Fibroblast of lung (primary cell): ENCODE measurements at regions not wholly inside any gene's neighbourhood (a gene's known extent, or its start where the extent isn't known, plus 50 kb on each side); places are given as distances from the start of the nearest gene placed in this dataset.
A peak's percentile ranks its signal among the peaks of the same experiment; 100 is the strongest.
"Not testable (repeated sequence)": the region's sequence is repeated elsewhere in the genome, so short reads cannot be mapped to it uniquely, and the experiment has no call there.

Experiments
- DNase-seq, 2 donors: peaks; one replicate each; pipeline versions ENCODE4 v3.0.0 to v3.0.0-alpha.2; 2010; ENCODE audit warnings: low read depth in 2 of 2
- H2AFZ ChIP-seq: 2 replicates; pipeline ENCODE4 v1.5.1; 2012; ENCODE audit warnings: low read length, control low read depth, inconsistent platforms
- H3K27ac ChIP-seq: 2 replicates; pipeline ENCODE4 v1.5.1; 2011; ENCODE audit warnings: low read length, control low read depth; ENCODE audit not compliant: insufficient read depth
- H3K27me3 ChIP-seq: 2 replicates; pipeline ENCODE4 v1.5.1; 2011; ENCODE audit warnings: mild to moderate bottlenecking, low read length; ENCODE audit not compliant: control insufficient read depth, insufficient read depth
- H3K36me3 ChIP-seq: 2 replicates; pipeline ENCODE4 v1.5.1; 2011; ENCODE audit warnings: low read length; ENCODE audit not compliant: control insufficient read depth, insufficient read depth
- H3K4me1 ChIP-seq: 2 replicates; pipeline ENCODE4 v1.5.1; 2011; ENCODE audit warnings: low read length; ENCODE audit not compliant: control insufficient read depth, insufficient read depth; ENCODE audit errors: extremely low read depth
- H3K4me2 ChIP-seq: 2 replicates; pipeline ENCODE4 v1.5.1; 2011; ENCODE audit warnings: low read length, control low read depth; ENCODE audit not compliant: insufficient read depth; ENCODE audit errors: extremely low read depth
- H3K4me3 ChIP-seq, 4 experiments: fragments of 200-600 bp in 1 of 4; sonication (generic) in 1 of 4; replicated peaks in 1 of 4; 2 replicates each; pipeline ENCODE4 v1.5.1; 2011 to 2016; ENCODE audit warnings: low read length in 4 of 4, low read depth in 3 of 4, mild to moderate bottlenecking in 3 of 4, control low read depth in 2 of 4, inconsistent platforms in 1 of 4, mixed read lengths in 1 of 4; ENCODE audit not compliant: insufficient read depth in 1 of 4; ENCODE audit errors: control extremely low read depth in 1 of 4
- H3K79me2 ChIP-seq: 2 replicates; pipeline ENCODE4 v1.5.1; 2012; ENCODE audit warnings: mild to moderate bottlenecking, low read length, inconsistent platforms; ENCODE audit not compliant: control insufficient read depth, insufficient read depth
- H3K9ac ChIP-seq: 2 replicates; pipeline ENCODE4 v1.5.1; 2011; ENCODE audit warnings: mild to moderate bottlenecking, low read length, control low read depth; ENCODE audit not compliant: insufficient read depth
- H3K9me3 ChIP-seq: 2 replicates; pipeline ENCODE4 v1.5.1; 2012; ENCODE audit warnings: low read depth, low read length; ENCODE audit not compliant: control insufficient read depth, insufficient read depth
- H4K20me1 ChIP-seq: 2 replicates; pipeline ENCODE4 v1.5.1; 2011; ENCODE audit warnings: low read length; ENCODE audit not compliant: control insufficient read depth, insufficient read depth; ENCODE audit errors: extremely low read depth
- CTCF ChIP-seq, 2 donors: IDR thresholded peaks in 1 of 2; conservative IDR thresholded peaks in 1 of 2; 1 replicate in 1 of 2; 2 replicates in 1 of 2; pipeline ENCODE4 v1.5.1; 2011 to 2012; ENCODE audit warnings: low read length in 2 of 2, control low read depth in 1 of 2, inconsistent platforms in 1 of 2, low read depth in 1 of 2, mild to moderate bottlenecking in 1 of 2
- EZH2 ChIP-seq: IDR thresholded peaks from 2 replicates; pipeline ENCODE4 v1.5.1; 2012; ENCODE audit warnings: low read length, control low read depth, mild to moderate bottlenecking; ENCODE audit errors: missing control alignments

- DNase-seq, result no peak
- Histone ChIP-seq H2AFZ (no peak overlapping the region), H4K20me1 (no peaks in the 10 kb centered on the region), H3K9ac (no peak overlapping the region), H3K36me3 (no peaks in the 10 kb centered on the region), H3K4me2 (no peak overlapping the region), H3K9me3 (no peaks in the 10 kb centered on the region), H3K79me2 (no peaks in the 10 kb centered on the region), H3K27ac (no peak overlapping the region), H3K4me1 (no peaks in the 10 kb centered on the region), H3K27me3 (no peaks in the 10 kb centered on the region), H3K4me3 (no peak overlapping the region)
- TF ChIP-seq EZH2 (no peak), CTCF (conservative IDR thresholded peaks at IDR 0.05 in 1 of 2, IDR thresholded peaks at IDR 0.05 in 1 of 2; ENCODE audit: low read depth in 1 of 2, low read length in 2 of 2) (no peak)
Observed at GRCh38 chr5:105619725-105620124, 2051.0 kb downstream of the EFNA5 start.

GRCh38 chr5:105617436-105618215 is 2053.1 kb downstream of the EFNA5 start:
- Histone ChIP-seq H3K9me3 (no peaks in the 10 kb centered on the region), H3K36me3 (no peaks in the 10 kb centered on the region), H2AFZ (no peak overlapping the region), H3K9ac (no peak overlapping the region), H4K20me1 (no peaks in the 10 kb centered on the region), H3K4me3 (no peak overlapping the region), H3K79me2 (no peaks in the 10 kb centered on the region), H3K4me2 (no peak overlapping the region), H3K27me3 (no peaks in the 10 kb centered on the region), H3K4me1 (no peaks in the 10 kb centered on the region), H3K27ac (no peak overlapping the region)
- no peak for TF ChIP-seq CTCF (conservative IDR thresholded peaks at IDR 0.05 in 1 of 2, IDR thresholded peaks at IDR 0.05 in 1 of 2; ENCODE audit: low read depth in 1 of 2, low read length in 2 of 2)
- TF ChIP-seq EZH2, result no peak
- DNase-seq, result peak in 1 of 2 donors; percentile 67

- Histone ChIP-seq H3K9ac (no peak overlapping the region), H2AFZ (no peak overlapping the region), H3K4me2 (no peak overlapping the region), H3K27ac (no peak overlapping the region), H3K79me2 (no peaks in the 10 kb centered on the region), H3K4me3 (no peak overlapping the region), H3K27me3 (no peaks in the 10 kb centered on the region), H3K4me1 (no peaks in the 10 kb centered on the region), H4K20me1 (no peaks in the 10 kb centered on the region), H3K9me3 (no peaks in the 10 kb centered on the region), H3K36me3 (no peaks in the 10 kb centered on the region)
- no peak for DNase-seq
- TF ChIP-seq CTCF (conservative IDR thresholded peaks at IDR 0.05 in 1 of 2, IDR thresholded peaks at IDR 0.05 in 1 of 2; ENCODE audit: low read depth in 1 of 2, low read length in 2 of 2) (no peak), EZH2 (no peak)
Observed at GRCh38 chr5:105616599-105616998, 2054.0 kb upstream of the NUDT12 start.

GRCh38 chr5:105602406-105602805 is 2039.8 kb upstream of the NUDT12 start:
- H3K9me3 ChIP-seq, DNase-seq, H3K27ac ChIP-seq: not testable (repeated sequence)

More at GRCh38 chr5:105602406-105602805, 2039.8 kb upstream of the NUDT12 start:
- H3K36me3 ChIP-seq, H3K79me2 ChIP-seq, H3K4me3 ChIP-seq, H3K4me1 ChIP-seq, H3K9ac ChIP-seq, H3K27me3 ChIP-seq, H4K20me1 ChIP-seq, H3K4me2 ChIP-seq, H2AFZ ChIP-seq: not testable (repeated sequence)
